KMS-11 (cell line): ENCODE measurements at regions not wholly inside any gene's neighbourhood (a gene's known extent, or its start where the extent isn't known, plus 50 kb on each side); places are given as distances from the start of the nearest gene placed in this dataset.
"Not testable (repeated sequence)": the region's sequence is repeated elsewhere in the genome, so short reads cannot be mapped to it uniquely, and the experiment has no call there.

Source experiments
- H2AFZ ChIP-seq: fragments of 200-600 bp; sonication (generic); 2 replicates; pipeline ENCODE4 v1.6.1; 2016; ENCODE audit warnings: antibody characterized with exemption, mixed run types, low read depth
- H3K27ac ChIP-seq: fragments of 200-600 bp; sonication (generic); 2 replicates; pipeline ENCODE4 v1.6.1; 2016; ENCODE audit warnings: mild to moderate bottlenecking, mixed run types
- H3K27me3 ChIP-seq: fragments of 200-600 bp; sonication (generic); 2 replicates; pipeline ENCODE4 v1.6.1; 2017; ENCODE audit warnings: mild to moderate bottlenecking, low read depth, mixed run types, moderate library complexity; ENCODE audit not compliant: insufficient read depth
- H3K36me3 ChIP-seq: fragments of 200-600 bp; sonication (generic); 2 replicates; pipeline ENCODE4 v1.6.1; 2017; ENCODE audit warnings: mild to moderate bottlenecking, mixed run types; ENCODE audit not compliant: insufficient read depth
- H3K4me1 ChIP-seq: fragments of 200-600 bp; sonication (generic); 2 replicates; pipeline ENCODE4 v1.6.1; 2016; ENCODE audit warnings: mild to moderate bottlenecking, low read depth, mixed run types; ENCODE audit not compliant: poor library complexity, severe bottlenecking
- H3K4me2 ChIP-seq: fragments of 200-600 bp; sonication (generic); 2 replicates; pipeline ENCODE4 v1.7.0; 2016; ENCODE audit warnings: mild to moderate bottlenecking, mixed run types
- H3K4me3 ChIP-seq: fragments of 200-600 bp; sonication (generic); IDR thresholded peaks from 2 replicates; pipeline ENCODE4 v1.6.1; 2017; ENCODE audit warnings: low read depth, low read length, mixed read lengths; ENCODE audit not compliant: insufficient read depth
- H3K79me2 ChIP-seq: fragments of 200-600 bp; sonication (generic); 2 replicates; pipeline ENCODE4 v1.6.1; 2016; ENCODE audit warnings: low read depth, mixed run types; ENCODE audit not compliant: insufficient read depth
- H3K9ac ChIP-seq: fragments of 200-600 bp; sonication (generic); 2 replicates; pipeline ENCODE4 v1.6.1; 2016; ENCODE audit warnings: mild to moderate bottlenecking, mixed run types
- H4K20me1 ChIP-seq: fragments of 200-600 bp; sonication (generic); 2 replicates; pipeline ENCODE4 v1.6.1; 2016; ENCODE audit warnings: mild to moderate bottlenecking, mixed run types; ENCODE audit not compliant: insufficient read depth
- TF ChIP-seq, protein P1 (sequence below): fragments of 200-600 bp; sonication (generic); conservative IDR thresholded peaks from 2 replicates; pipeline ENCODE4 v1.6.1; 2017; ENCODE audit warnings: low read depth, mild to moderate bottlenecking, antibody characterized with exemption, low read length, moderate library complexity, mixed read lengths

DNA sequence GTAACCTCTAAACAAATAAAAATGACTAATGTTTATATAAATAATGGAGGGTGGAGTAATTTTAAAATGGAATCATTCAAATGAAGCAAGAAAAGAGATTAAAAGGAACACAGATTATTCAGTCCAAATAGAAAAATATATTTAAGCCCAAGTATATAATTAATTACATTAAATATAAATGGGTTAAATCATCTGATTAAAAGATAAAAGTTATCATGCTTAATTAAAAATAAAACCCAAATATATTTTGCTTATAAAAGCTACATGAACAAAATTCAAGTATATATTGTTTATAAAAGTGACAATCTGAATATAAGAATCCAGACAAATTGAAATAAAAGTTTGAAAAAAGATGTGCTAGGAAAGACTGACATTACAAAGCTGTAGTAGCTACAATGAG, 63.9 kb upstream of the ACTRT2 start:
- H3K27me3 ChIP-seq: peaks cover 16% of the 10 kb centered on the region; the same call in 1 of the 2 replicates
- no peak overlapping the region for H3K9ac ChIP-seq
- H3K79me2 ChIP-seq: no peaks in the 10 kb centered on the region
- H3K4me2 ChIP-seq: no peak overlapping the region
- H3K4me3 ChIP-seq: no peak overlapping the region
- no peaks in the 10 kb centered on the region for H3K36me3 ChIP-seq
- no peaks in the 10 kb centered on the region for H3K4me1 ChIP-seq
- H3K27ac ChIP-seq: no peak overlapping the region
- TF ChIP-seq, protein P1, sequence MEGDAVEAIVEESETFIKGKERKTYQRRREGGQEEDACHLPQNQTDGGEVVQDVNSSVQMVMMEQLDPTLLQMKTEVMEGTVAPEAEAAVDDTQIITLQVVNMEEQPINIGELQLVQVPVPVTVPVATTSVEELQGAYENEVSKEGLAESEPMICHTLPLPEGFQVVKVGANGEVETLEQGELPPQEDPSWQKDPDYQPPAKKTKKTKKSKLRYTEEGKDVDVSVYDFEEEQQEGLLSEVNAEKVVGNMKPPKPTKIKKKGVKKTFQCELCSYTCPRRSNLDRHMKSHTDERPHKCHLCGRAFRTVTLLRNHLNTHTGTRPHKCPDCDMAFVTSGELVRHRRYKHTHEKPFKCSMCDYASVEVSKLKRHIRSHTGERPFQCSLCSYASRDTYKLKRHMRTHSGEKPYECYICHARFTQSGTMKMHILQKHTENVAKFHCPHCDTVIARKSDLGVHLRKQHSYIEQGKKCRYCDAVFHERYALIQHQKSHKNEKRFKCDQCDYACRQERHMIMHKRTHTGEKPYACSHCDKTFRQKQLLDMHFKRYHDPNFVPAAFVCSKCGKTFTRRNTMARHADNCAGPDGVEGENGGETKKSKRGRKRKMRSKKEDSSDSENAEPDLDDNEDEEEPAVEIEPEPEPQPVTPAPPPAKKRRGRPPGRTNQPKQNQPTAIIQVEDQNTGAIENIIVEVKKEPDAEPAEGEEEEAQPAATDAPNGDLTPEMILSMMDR: no peak
- H4K20me1 ChIP-seq: no peaks in the 10 kb centered on the region
- H2AFZ ChIP-seq: no peak overlapping the region

DNA sequence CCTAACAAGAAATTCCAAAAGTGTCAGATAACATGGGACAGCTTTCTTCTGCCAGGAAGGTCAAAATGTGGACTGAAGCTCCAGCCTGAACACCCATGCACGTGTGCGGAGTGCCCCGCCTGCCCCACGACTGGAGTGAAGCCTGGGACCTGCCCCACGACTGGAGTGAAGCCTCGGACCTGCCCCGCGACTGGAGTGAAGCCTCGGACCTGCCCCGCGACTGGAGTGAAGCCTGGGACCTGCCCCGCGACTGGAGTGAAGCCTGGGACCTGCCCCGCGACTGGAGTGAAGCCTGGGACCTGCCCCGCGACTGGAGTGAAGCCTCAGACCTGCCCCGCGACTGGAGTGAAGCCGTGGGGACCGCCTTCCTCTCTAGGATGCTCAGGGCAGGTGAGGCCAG, 61.4 kb upstream of the ACTRT2 start:
- not testable (repeated sequence) for H3K4me3 ChIP-seq, H4K20me1 ChIP-seq, H3K27ac ChIP-seq, H2AFZ ChIP-seq, H3K9ac ChIP-seq, H3K4me1 ChIP-seq, H3K4me2 ChIP-seq, H3K79me2 ChIP-seq, H3K36me3 ChIP-seq
- H3K27me3 ChIP-seq: peaks cover 12% of the 10 kb centered on the region; the same call in 1 of the 2 replicates

DNA sequence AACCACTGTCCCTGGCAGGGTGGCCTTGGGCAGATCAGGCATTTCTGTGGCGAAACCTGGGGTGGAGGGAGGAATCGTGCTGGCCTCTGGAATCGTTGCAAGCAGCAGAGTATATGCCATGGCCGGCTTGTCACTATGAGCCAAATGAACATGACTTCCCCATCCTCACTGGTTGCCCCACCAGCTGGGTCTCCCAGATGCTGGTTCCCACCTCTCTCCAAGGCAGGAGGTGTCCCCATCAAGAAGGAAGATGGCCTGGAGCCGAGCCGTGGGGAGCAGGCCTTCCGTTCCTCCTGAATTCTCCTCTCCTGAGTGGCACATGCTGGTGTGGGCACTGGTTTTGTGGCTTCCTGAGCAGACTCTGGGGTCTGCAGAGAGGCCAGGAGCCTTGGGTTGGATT, 60.2 kb upstream of the ACTRT2 start:
- H3K27ac ChIP-seq: no peak overlapping the region
- no peaks in the 10 kb centered on the region for H3K36me3 ChIP-seq
- TF ChIP-seq, protein P1: no peak
- no peak overlapping the region for H3K4me2 ChIP-seq
- H4K20me1 ChIP-seq: no peaks in the 10 kb centered on the region
- H3K4me3 ChIP-seq: no peak overlapping the region
- H3K4me1 ChIP-seq: no peaks in the 10 kb centered on the region
- H2AFZ ChIP-seq: no peak overlapping the region
- peaks cover 14% of the 10 kb centered on the region; the same call in 1 of the 2 replicates for H3K27me3 ChIP-seq
- no peak overlapping the region for H3K9ac ChIP-seq
- no peaks in the 10 kb centered on the region for H3K79me2 ChIP-seq

DNA sequence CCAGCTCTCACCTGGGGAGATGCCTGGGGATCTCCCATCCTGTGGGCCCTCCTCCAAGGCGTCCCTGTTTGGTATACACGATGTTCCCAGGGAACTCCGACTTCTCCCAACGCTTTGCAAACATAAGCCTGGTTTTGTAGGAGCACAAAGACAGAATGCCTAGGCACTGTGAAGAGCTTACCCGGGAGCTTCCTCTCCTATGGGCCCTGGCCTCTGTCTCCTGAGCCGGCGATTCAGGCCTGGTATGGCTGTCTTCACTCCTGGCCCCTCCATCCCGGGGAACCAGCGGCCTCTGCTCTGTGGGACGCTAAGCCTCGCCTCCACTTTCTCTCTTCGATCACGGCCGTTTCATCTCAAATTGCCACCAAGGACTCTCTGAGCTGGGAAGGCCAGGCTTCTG, 59.6 kb upstream of the ACTRT2 start:
- Histone ChIP-seq H3K79me2 (no peaks in the 10 kb centered on the region), H3K4me1 (no peaks in the 10 kb centered on the region), H3K36me3 (no peaks in the 10 kb centered on the region), H3K4me2 (no peak overlapping the region), H2AFZ (no peak overlapping the region), H3K27ac (no peak overlapping the region), H3K9ac (no peak overlapping the region), H3K4me3 (no peak overlapping the region), H4K20me1 (no peaks in the 10 kb centered on the region), H3K27me3 (peaks cover 17% of the 10 kb centered on the region; the same call in 1 of the 2 replicates)
- TF ChIP-seq, protein P1: no peak

DNA sequence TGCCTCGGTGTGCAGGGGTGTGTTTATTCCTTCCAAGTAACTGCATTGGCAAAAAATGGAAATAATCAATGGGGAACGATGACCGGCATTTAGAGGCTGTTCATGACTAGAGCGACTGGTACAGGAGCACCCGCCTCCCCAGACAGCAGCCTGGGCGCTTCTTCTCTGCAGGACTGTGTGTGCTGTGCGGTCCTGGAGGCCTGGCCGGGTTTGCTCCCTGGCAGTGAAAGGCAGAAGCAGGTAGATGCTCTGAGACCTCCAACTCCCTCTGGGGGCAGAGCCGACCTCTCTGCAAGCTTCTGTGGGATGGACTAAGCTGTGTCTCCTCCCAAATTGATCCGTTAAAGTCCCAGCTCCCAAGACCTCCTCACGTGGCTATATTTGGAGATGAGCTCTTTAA, 59.2 kb upstream of the ACTRT2 start:
- Histone ChIP-seq H3K4me2 (no peak overlapping the region), H3K79me2 (no peaks in the 10 kb centered on the region), H3K27me3 (peaks cover 17% of the 10 kb centered on the region; the same call in 1 of the 2 replicates), H3K36me3 (no peaks in the 10 kb centered on the region), H3K27ac (no peak overlapping the region), H3K4me3 (no peak overlapping the region), H3K4me1 (no peaks in the 10 kb centered on the region), H2AFZ (no peak overlapping the region), H4K20me1 (no peaks in the 10 kb centered on the region), H3K9ac (no peak overlapping the region)
- TF ChIP-seq, protein P1: no peak
